KMS-11 (cell line): ENCODE measurements at regions not wholly inside any gene's neighbourhood (a gene's known extent, or its start where the extent isn't known, plus 50 kb on each side); places are given as distances from the start of the nearest gene placed in this dataset.
A peak's percentile ranks its signal among the peaks of the same experiment; 100 is the strongest.
"Not testable (repeated sequence)": the region's sequence is repeated elsewhere in the genome, so short reads cannot be mapped to it uniquely, and the experiment has no call there.

Experiments
- H2AFZ ChIP-seq: fragments of 200-600 bp; sonication (generic); 2 replicates; pipeline ENCODE4 v1.6.1; 2016; ENCODE audit warnings: antibody characterized with exemption, mixed run types, low read depth
- H3K27ac ChIP-seq: fragments of 200-600 bp; sonication (generic); 2 replicates; pipeline ENCODE4 v1.6.1; 2016; ENCODE audit warnings: mild to moderate bottlenecking, mixed run types
- H3K27me3 ChIP-seq: fragments of 200-600 bp; sonication (generic); 2 replicates; pipeline ENCODE4 v1.6.1; 2017; ENCODE audit warnings: mild to moderate bottlenecking, low read depth, mixed run types, moderate library complexity; ENCODE audit not compliant: insufficient read depth
- H3K36me3 ChIP-seq: fragments of 200-600 bp; sonication (generic); 2 replicates; pipeline ENCODE4 v1.6.1; 2017; ENCODE audit warnings: mild to moderate bottlenecking, mixed run types; ENCODE audit not compliant: insufficient read depth
- H3K4me1 ChIP-seq: fragments of 200-600 bp; sonication (generic); 2 replicates; pipeline ENCODE4 v1.6.1; 2016; ENCODE audit warnings: mild to moderate bottlenecking, low read depth, mixed run types; ENCODE audit not compliant: poor library complexity, severe bottlenecking
- H3K4me2 ChIP-seq: fragments of 200-600 bp; sonication (generic); 2 replicates; pipeline ENCODE4 v1.7.0; 2016; ENCODE audit warnings: mild to moderate bottlenecking, mixed run types
- H3K4me3 ChIP-seq: fragments of 200-600 bp; sonication (generic); IDR thresholded peaks from 2 replicates; pipeline ENCODE4 v1.6.1; 2017; ENCODE audit warnings: low read depth, low read length, mixed read lengths; ENCODE audit not compliant: insufficient read depth
- H3K79me2 ChIP-seq: fragments of 200-600 bp; sonication (generic); 2 replicates; pipeline ENCODE4 v1.6.1; 2016; ENCODE audit warnings: low read depth, mixed run types; ENCODE audit not compliant: insufficient read depth
- H3K9ac ChIP-seq: fragments of 200-600 bp; sonication (generic); 2 replicates; pipeline ENCODE4 v1.6.1; 2016; ENCODE audit warnings: mild to moderate bottlenecking, mixed run types
- H4K20me1 ChIP-seq: fragments of 200-600 bp; sonication (generic); 2 replicates; pipeline ENCODE4 v1.6.1; 2016; ENCODE audit warnings: mild to moderate bottlenecking, mixed run types; ENCODE audit not compliant: insufficient read depth
- TF ChIP-seq, protein P1 (sequence below): fragments of 200-600 bp; sonication (generic); conservative IDR thresholded peaks from 2 replicates; pipeline ENCODE4 v1.6.1; 2017; ENCODE audit warnings: low read depth, mild to moderate bottlenecking, antibody characterized with exemption, low read length, moderate library complexity, mixed read lengths

DNA sequence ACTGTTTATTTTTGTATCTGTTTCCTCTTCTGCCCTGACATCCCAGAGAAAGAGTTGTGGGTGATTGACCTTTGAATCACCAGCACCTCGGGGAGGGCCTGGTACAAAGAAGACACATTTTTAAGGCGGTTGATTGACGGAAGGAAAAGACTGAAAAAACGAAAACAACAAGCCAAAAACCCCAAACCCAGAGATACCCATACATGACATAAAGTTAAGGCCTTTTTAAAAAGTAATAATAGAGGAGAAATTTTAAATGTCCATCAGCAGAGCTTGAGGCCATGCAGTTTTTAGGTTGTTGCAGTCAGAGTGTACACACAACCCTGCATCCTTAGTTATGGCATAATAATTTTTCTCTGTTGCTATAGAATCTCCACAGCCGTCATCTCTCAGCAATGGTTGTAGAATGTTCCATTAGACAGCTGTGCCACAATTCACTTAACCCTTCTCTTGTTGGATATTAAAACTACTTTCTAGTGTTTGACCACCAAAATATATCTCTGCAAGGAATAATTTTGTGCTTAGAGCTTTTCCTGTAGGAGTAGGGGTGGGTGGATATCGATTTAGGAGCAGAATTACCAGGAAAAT, 110.2 kb downstream of the GNL3L start:
- Histone ChIP-seq H3K4me1 (peaks cover 13% of the 10 kb centered on the region), H3K27ac (peak overlapping the region; percentile 85), H3K4me2 (peak overlapping the region; percentile 58), H3K36me3 (no peaks in the 10 kb centered on the region), H3K9ac (peak overlapping the region; percentile 90), H3K79me2 (no peaks in the 10 kb centered on the region), H2AFZ (peak overlapping the region; percentile 83), H3K27me3 (no peaks in the 10 kb centered on the region), H3K4me3 (no peak overlapping the region), H4K20me1 (no peaks in the 10 kb centered on the region)
- TF ChIP-seq, protein P1, sequence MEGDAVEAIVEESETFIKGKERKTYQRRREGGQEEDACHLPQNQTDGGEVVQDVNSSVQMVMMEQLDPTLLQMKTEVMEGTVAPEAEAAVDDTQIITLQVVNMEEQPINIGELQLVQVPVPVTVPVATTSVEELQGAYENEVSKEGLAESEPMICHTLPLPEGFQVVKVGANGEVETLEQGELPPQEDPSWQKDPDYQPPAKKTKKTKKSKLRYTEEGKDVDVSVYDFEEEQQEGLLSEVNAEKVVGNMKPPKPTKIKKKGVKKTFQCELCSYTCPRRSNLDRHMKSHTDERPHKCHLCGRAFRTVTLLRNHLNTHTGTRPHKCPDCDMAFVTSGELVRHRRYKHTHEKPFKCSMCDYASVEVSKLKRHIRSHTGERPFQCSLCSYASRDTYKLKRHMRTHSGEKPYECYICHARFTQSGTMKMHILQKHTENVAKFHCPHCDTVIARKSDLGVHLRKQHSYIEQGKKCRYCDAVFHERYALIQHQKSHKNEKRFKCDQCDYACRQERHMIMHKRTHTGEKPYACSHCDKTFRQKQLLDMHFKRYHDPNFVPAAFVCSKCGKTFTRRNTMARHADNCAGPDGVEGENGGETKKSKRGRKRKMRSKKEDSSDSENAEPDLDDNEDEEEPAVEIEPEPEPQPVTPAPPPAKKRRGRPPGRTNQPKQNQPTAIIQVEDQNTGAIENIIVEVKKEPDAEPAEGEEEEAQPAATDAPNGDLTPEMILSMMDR, result peak; percentile 21; the same call in 1 of the 2 replicates

DNA sequence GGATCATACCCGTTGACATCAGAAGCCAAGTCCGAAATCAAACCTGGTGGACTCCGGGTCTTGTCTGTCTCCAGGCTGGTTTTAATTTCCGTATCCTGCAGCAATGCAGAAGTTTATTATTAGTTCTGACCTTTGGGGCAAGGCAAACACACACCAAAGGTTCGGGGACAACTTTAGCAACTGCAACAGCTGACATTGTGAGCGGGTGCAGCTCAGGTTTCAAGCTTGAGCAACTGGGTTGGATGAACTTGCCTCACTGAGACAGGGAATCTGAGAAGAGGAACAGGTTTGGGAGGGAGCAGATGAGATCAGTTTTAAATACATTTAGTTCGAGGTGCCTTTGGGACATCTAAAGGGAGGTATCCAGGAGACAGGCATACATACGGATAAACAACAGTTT, 110.7 kb downstream of the GNL3L start:
- no peaks in the 10 kb centered on the region for H3K36me3 ChIP-seq
- no peaks in the 10 kb centered on the region for H3K79me2 ChIP-seq
- TF ChIP-seq, protein P1, result no peak
- no peak overlapping the region for H3K4me3 ChIP-seq
- no peaks in the 10 kb centered on the region for H4K20me1 ChIP-seq
- no peak overlapping the region for H3K9ac ChIP-seq
- no peaks in the 10 kb centered on the region for H3K27me3 ChIP-seq
- H2AFZ ChIP-seq, result peak overlapping the region; percentile 83
- peaks cover 13% of the 10 kb centered on the region for H3K4me1 ChIP-seq
- peak overlapping the region; percentile 85; the same call in 1 of the 2 replicates for H3K27ac ChIP-seq
- H3K4me2 ChIP-seq, result peak overlapping the region; percentile 58

DNA sequence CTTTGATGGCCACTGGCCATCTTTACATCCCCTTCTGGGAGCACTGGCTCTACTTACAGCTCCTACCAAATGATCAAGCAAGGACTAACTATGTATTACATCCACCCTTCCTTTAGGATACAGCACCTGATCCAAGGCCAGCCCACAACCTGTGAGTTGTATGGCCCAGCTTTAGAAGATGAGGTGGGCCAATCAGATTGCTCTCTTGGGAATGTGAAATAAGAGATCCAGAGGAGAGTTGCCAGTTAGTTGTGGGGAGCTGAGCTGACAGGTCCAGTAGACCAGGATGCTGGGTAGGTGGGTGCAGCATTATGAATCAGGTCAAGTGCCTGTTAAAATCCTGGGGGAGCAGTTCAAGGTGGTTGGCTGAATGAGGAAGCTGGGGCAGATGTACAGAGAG, 111.5 kb downstream of the GNL3L start:
- no peaks in the 10 kb centered on the region for H3K36me3 ChIP-seq
- TF ChIP-seq, protein P1, result no peak
- H3K4me1 ChIP-seq, result peaks cover 13% of the 10 kb centered on the region
- no peaks in the 10 kb centered on the region for H3K27me3 ChIP-seq
- no peak overlapping the region for H3K9ac ChIP-seq
- H3K27ac ChIP-seq, result no peak overlapping the region
- H3K4me2 ChIP-seq, result no peak overlapping the region
- H4K20me1 ChIP-seq, result no peaks in the 10 kb centered on the region
- H3K4me3 ChIP-seq, result no peak overlapping the region
- H2AFZ ChIP-seq, result no peak overlapping the region
- H3K79me2 ChIP-seq, result no peaks in the 10 kb centered on the region

DNA sequence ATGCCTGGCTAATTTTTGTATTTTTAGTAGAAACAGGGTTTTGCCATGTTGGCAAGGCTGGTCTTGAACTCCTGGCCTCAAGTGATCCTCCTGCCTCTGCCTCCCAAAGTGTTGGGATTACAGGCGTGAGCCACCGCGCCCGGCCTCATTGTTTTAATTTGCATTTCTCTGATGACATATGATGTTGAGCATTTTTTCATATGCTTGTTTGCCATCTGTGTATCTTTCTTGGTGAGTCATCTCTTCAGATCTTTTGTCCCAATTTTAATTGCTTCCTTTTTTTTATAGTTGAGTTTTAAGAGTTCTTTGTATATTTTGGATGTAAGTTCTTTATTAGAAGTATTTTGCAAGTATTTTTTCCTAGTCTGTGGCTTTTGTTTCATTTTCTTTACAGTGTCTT, 117.6 kb downstream of the GNL3L start:
- H3K4me3 ChIP-seq, H3K27ac ChIP-seq, H3K27me3 ChIP-seq, H3K79me2 ChIP-seq, H4K20me1 ChIP-seq, H3K4me2 ChIP-seq, H2AFZ ChIP-seq, H3K4me1 ChIP-seq, H3K36me3 ChIP-seq, H3K9ac ChIP-seq: not testable (repeated sequence)

DNA sequence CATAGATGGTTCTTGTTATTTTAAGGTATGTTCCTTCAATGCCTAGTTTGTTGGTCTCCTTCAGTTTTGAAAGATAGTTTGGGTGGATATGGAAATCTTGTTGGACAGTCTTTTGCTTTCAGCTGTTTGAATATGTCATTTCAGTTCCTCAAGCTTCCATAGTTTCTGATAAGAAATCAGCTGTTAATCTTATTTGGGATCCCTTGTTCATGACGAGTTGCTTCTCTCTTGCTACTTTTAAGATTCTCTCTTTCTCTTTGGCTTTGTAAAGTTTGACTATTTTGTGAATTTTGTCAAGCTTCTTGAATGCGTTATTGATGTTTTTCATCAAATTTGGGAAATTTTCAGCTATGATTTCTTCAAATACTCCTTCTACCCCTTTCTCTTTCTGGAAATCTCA, 129.5 kb downstream of the GNL3L start:
- Histone ChIP-seq H3K9ac (no peak overlapping the region), H3K4me3 (no peak overlapping the region), H4K20me1 (no peaks in the 10 kb centered on the region), H3K36me3 (no peaks in the 10 kb centered on the region), H3K79me2 (no peaks in the 10 kb centered on the region), H2AFZ (no peak overlapping the region), H3K4me1 (no peaks in the 10 kb centered on the region), H3K4me2 (no peak overlapping the region), H3K27me3 (no peaks in the 10 kb centered on the region), H3K27ac (no peak overlapping the region)
- TF ChIP-seq, protein P1, result no peak
